ENCODE measurements at regions not wholly inside any gene's neighbourhood (a gene's known extent, or its start where the extent isn't known, plus 50 kb on each side); places are given as distances from the start of the nearest gene placed in this dataset.

- no peaks in the 10 kb centered on the region for H4K20me1 ChIP-seq (ENCODE audit: control insufficient read depth, insufficient read depth, low read depth, low read length)
- H3K9me3 ChIP-seq (ENCODE audit: control insufficient read depth, insufficient read depth, low read length), result no peaks in the 10 kb centered on the region
- no peaks in the 10 kb centered on the region for H3K79me2 ChIP-seq (ENCODE audit: control insufficient read depth, low read length)
- TF ChIP-seq, protein P1, sequence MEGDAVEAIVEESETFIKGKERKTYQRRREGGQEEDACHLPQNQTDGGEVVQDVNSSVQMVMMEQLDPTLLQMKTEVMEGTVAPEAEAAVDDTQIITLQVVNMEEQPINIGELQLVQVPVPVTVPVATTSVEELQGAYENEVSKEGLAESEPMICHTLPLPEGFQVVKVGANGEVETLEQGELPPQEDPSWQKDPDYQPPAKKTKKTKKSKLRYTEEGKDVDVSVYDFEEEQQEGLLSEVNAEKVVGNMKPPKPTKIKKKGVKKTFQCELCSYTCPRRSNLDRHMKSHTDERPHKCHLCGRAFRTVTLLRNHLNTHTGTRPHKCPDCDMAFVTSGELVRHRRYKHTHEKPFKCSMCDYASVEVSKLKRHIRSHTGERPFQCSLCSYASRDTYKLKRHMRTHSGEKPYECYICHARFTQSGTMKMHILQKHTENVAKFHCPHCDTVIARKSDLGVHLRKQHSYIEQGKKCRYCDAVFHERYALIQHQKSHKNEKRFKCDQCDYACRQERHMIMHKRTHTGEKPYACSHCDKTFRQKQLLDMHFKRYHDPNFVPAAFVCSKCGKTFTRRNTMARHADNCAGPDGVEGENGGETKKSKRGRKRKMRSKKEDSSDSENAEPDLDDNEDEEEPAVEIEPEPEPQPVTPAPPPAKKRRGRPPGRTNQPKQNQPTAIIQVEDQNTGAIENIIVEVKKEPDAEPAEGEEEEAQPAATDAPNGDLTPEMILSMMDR (IDR thresholded peaks at IDR 0.05; ENCODE audit: low read depth, low read length, poor library complexity, severe bottlenecking), result no peak
- TF ChIP-seq EZH2phosphoT487 (IDR thresholded peaks at IDR 0.05; ENCODE audit: borderline replicate concordance, low read length), result no peak
- H3K27ac ChIP-seq (ENCODE audit: low read depth, low read length), result no peak overlapping the region
- H3K4me3 ChIP-seq (ENCODE audit: low read length), result no peak overlapping the region
- H3K9me2 ChIP-seq (replicated peaks; ENCODE audit: control insufficient read depth, low read length), result no peaks in the 10 kb centered on the region
- H3F3A ChIP-seq (ENCODE audit: control insufficient read depth, insufficient read depth), result no peaks in the 10 kb centered on the region
- H3K4me1 ChIP-seq (ENCODE audit: control insufficient read depth, low read length), result no peaks in the 10 kb centered on the region
- H3K27me3 ChIP-seq (ENCODE audit: control insufficient read depth, low read length), result no peaks in the 10 kb centered on the region
- H3K4me2 ChIP-seq (ENCODE audit: low read length), result no peak overlapping the region
- no peaks in the 10 kb centered on the region for H3K36me3 ChIP-seq (ENCODE audit: control insufficient read depth, low read length)
Observed at GRCh38 chr1:8239306-8240023, 78.4 kb upstream of the SLC45A1 start.

DNA sequence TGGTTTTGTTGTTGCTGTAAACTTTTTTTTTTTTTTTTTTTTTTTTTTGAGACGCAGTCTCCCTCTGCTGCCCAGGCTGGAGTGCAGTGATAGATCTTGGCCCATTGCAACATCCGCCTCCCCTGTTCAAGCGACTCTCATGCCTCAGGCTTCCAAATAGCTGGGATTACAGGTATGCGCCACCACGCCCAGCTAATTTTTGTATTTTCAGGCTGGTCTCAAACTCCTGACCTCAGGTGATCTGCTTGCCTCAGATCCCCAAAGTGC, 78.9 kb upstream of the SLC45A1 start:
- no peak overlapping the region for H3K27ac ChIP-seq (ENCODE audit: low read depth, low read length)

DNA sequence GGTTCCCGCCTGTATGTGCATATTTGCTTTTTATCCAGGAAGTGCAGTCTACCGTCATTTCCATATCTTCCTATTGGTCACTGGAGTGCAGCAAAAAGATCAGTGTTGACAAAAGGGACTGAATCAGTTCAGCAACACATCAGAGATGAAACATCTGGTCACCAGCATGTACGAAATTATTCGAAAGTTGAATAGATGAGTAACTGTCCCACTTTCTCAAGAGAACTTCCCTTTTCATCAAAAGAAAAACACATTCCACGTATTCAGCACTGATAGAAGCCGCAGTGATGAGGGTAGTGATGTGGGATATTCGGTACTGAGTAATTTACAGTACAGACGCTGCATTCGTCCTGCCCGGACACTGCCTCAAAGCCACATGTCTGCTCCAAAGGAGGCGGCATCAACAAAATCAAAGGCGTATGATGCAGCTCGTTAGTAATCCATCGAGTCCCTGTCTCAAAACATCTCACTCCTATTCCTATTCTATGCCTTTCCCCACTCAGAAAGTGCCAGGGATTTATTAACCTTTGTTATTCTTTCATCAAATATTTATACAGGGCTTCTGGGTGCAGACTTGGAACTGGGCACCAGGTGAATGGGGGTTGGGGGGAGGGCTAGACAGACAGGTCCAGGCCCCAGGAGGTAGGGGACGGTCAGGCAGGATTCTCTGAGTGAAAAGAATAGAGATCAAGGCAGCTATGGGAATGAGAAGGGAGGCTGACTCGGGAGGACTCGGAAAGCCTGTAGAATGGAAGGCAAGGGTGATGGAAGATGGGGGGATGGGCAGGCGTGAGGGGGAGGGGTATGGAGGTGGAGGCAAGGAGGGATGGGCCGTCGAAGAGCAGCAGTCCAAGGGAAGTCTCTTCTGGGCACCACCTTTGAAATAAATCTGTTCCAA, 79.5 kb upstream of the SLC45A1 start:
- Histone ChIP-seq H3K9me3 (ENCODE audit: control insufficient read depth, insufficient read depth, low read length) (no peaks in the 10 kb centered on the region), H4K20me1 (ENCODE audit: control insufficient read depth, insufficient read depth, low read depth, low read length) (no peaks in the 10 kb centered on the region), H3K27ac (ENCODE audit: low read depth, low read length) (no peak overlapping the region), H3K36me3 (ENCODE audit: control insufficient read depth, low read length) (no peaks in the 10 kb centered on the region), H3K4me1 (ENCODE audit: control insufficient read depth, low read length) (no peaks in the 10 kb centered on the region), H3F3A (ENCODE audit: control insufficient read depth, insufficient read depth) (no peaks in the 10 kb centered on the region), H3K27me3 (ENCODE audit: control insufficient read depth, low read length) (no peaks in the 10 kb centered on the region), H3K9me2 (replicated peaks; ENCODE audit: control insufficient read depth, low read length) (no peaks in the 10 kb centered on the region), H3K4me3 (ENCODE audit: low read length) (no peak overlapping the region), H3K4me2 (ENCODE audit: low read length) (no peak overlapping the region), H3K79me2 (ENCODE audit: control insufficient read depth, low read length) (no peaks in the 10 kb centered on the region)
- TF ChIP-seq EZH2phosphoT487 (IDR thresholded peaks at IDR 0.05; ENCODE audit: borderline replicate concordance, low read length), result no peak
- TF ChIP-seq, protein P1 (IDR thresholded peaks at IDR 0.05; ENCODE audit: low read depth, low read length, poor library complexity, severe bottlenecking), result no peak

More for the DNA sequence above, 78.9 kb upstream of the SLC45A1 start:
- Histone ChIP-seq H3K9me3 (ENCODE audit: control insufficient read depth, insufficient read depth, low read length) (no peaks in the 10 kb centered on the region), H3F3A (ENCODE audit: control insufficient read depth, insufficient read depth) (no peaks in the 10 kb centered on the region), H3K36me3 (ENCODE audit: control insufficient read depth, low read length) (no peaks in the 10 kb centered on the region), H3K79me2 (ENCODE audit: control insufficient read depth, low read length) (no peaks in the 10 kb centered on the region), H4K20me1 (ENCODE audit: control insufficient read depth, insufficient read depth, low read depth, low read length) (no peaks in the 10 kb centered on the region), H3K9me2 (replicated peaks; ENCODE audit: control insufficient read depth, low read length) (no peaks in the 10 kb centered on the region), H3K4me2 (ENCODE audit: low read length) (no peak overlapping the region), H3K4me3 (ENCODE audit: low read length) (no peak overlapping the region), H3K27me3 (ENCODE audit: control insufficient read depth, low read length) (no peaks in the 10 kb centered on the region), H3K4me1 (ENCODE audit: control insufficient read depth, low read length) (no peaks in the 10 kb centered on the region)
- TF ChIP-seq, protein P1 (IDR thresholded peaks at IDR 0.05; ENCODE audit: low read depth, low read length, poor library complexity, severe bottlenecking), result no peak
- TF ChIP-seq EZH2phosphoT487 (IDR thresholded peaks at IDR 0.05; ENCODE audit: borderline replicate concordance, low read length), result no peak
